CD8-positive, alpha-beta memory T cell (primary cell): ENCODE measurements at regions not wholly inside any gene's neighbourhood (a gene's known extent, or its start where the extent isn't known, plus 50 kb on each side); places are given as distances from the start of the nearest gene placed in this dataset.

ENCODE experiments used
- CTCF ChIA-PET: fragments of 350-600 bp; sonication (Branson Sonifier 250); formaldehyde crosslinking; loops from one replicate; lab custom pipeline; 2021; ENCODE audit warnings: antibody characterized with exemption; lab: Charles Lee
- POLR2A ChIA-PET: fragments of 350-600 bp; sonication (Branson Sonifier 250); formaldehyde crosslinking; loops from one replicate; lab custom pipeline; 2021; ENCODE audit warnings: antibody characterized with exemption; lab: Charles Lee
- DNase-seq, 5 donors: peaks; one replicate each; pipeline versions ENCODE4 v3.0.0 to v3.0.0-alpha.2; 2020 to 2022; ENCODE audit warnings: mixed read lengths in 1 of 5
- H3K27ac ChIP-seq: one replicate; pipeline ENCODE4 v1.7.0; 2013; ENCODE audit warnings: low read depth, mild to moderate bottlenecking, low read length, moderate library complexity
- H3K27me3 ChIP-seq: 2 replicates; pipeline ENCODE4 v1.7.0; 2013; ENCODE audit warnings: low read length, mild to moderate bottlenecking; ENCODE audit not compliant: insufficient read depth, poor library complexity, severe bottlenecking
- H3K36me3 ChIP-seq: 2 replicates; pipeline ENCODE4 v1.7.0; 2013; ENCODE audit warnings: mild to moderate bottlenecking, low read length, moderate library complexity; ENCODE audit not compliant: insufficient read depth
- H3K4me1 ChIP-seq: 2 replicates; pipeline ENCODE4 v1.7.0; 2013; ENCODE audit warnings: mild to moderate bottlenecking, low read length, moderate library complexity; ENCODE audit not compliant: insufficient read depth
- H3K4me3 ChIP-seq: 2 replicates; pipeline ENCODE4 v1.7.0; 2013; ENCODE audit warnings: mild to moderate bottlenecking, low read length
- H3K9me3 ChIP-seq: 2 replicates; pipeline ENCODE4 v1.7.0; 2013; ENCODE audit warnings: mild to moderate bottlenecking, low read length
- H3K27ac Mint-ChIP-seq, 8 donors: one replicate each; pipeline ENCODE4 v1.8.0; 2020 to 2021; ENCODE audit warnings: mixed read lengths in 8 of 8, mild to moderate bottlenecking in 6 of 8, inconsistent platforms in 3 of 8, moderate library complexity in 3 of 8
- H3K27me3 Mint-ChIP-seq, 2 donors: one replicate each; pipeline ENCODE4 v1.8.0; 2020 to 2021; ENCODE audit warnings: mixed read lengths in 2 of 2, mild to moderate bottlenecking in 1 of 2, moderate library complexity in 1 of 2
- H3K36me3 Mint-ChIP-seq, 3 donors: one replicate each; pipeline ENCODE4 v1.8.0; 2020 to 2021; ENCODE audit warnings: mixed read lengths in 3 of 3, inconsistent platforms in 1 of 3, mild to moderate bottlenecking in 1 of 3
- H3K4me1 Mint-ChIP-seq, 3 donors: one replicate each; pipeline ENCODE4 v1.8.0; 2020 to 2021; ENCODE audit warnings: mixed read lengths in 3 of 3, inconsistent platforms in 1 of 3, mild to moderate bottlenecking in 1 of 3
- H3K4me3 Mint-ChIP-seq, 7 donors: one replicate each; pipeline ENCODE4 v1.8.0; 2020 to 2021; ENCODE audit warnings: mixed read lengths in 7 of 7, mild to moderate bottlenecking in 6 of 7, moderate library complexity in 4 of 7, inconsistent platforms in 2 of 7
- H3K9me3 Mint-ChIP-seq, 5 donors: one replicate each; pipeline ENCODE4 v1.8.0; 2020 to 2022; ENCODE audit warnings: mixed read lengths in 5 of 5, mild to moderate bottlenecking in 3 of 5, moderate library complexity in 2 of 5, inconsistent platforms in 1 of 5

DNA sequence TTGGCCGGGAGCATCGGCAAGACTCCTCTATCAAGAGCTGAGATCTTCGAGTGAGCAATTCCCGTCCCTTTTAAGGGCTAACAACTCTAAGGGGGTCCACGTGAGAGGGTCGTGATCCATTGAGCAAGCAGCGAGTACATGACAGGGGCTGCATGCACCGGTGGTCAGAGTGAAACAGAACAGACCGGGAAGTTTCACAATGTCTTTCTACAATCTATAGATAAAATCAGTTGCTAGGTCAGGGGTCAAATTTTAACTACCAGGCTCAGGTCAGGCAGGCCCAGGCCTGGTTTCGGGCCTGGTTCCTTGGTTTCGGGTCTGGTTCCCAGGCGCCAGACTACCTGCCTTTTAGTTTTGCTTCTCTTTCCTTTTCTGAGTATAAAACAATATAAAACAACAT lies 160.1 kb downstream of the PTCHD1 start:
- POLR2A ChIA-PET = no interaction called here
- H3K36me3 Mint-ChIP-seq = no peaks in the 10 kb centered on the region
- no peaks in the 10 kb centered on the region for H3K36me3 ChIP-seq
- CTCF ChIA-PET = no interaction called here
- DNase-seq = no peak
- H3K27me3 Mint-ChIP-seq = no peaks in the 10 kb centered on the region
- H3K27ac Mint-ChIP-seq = peak overlapping the region in 1 of 8 donors; percentile 36
- peaks cover 5 to 9% (median 9%) of the 10 kb centered on the region in 3 donors for H3K4me1 Mint-ChIP-seq
- no peak overlapping the region for H3K4me3 Mint-ChIP-seq
- H3K4me1 ChIP-seq = no peaks in the 10 kb centered on the region
- no peak overlapping the region for H3K4me3 ChIP-seq
- H3K27me3 ChIP-seq = no peaks in the 10 kb centered on the region
- no peaks in the 10 kb centered on the region for H3K9me3 ChIP-seq
- peaks cover 0 to 4% (median 0%) of the 10 kb centered on the region in 5 donors for H3K9me3 Mint-ChIP-seq
- no peak overlapping the region for H3K27ac ChIP-seq

DNA sequence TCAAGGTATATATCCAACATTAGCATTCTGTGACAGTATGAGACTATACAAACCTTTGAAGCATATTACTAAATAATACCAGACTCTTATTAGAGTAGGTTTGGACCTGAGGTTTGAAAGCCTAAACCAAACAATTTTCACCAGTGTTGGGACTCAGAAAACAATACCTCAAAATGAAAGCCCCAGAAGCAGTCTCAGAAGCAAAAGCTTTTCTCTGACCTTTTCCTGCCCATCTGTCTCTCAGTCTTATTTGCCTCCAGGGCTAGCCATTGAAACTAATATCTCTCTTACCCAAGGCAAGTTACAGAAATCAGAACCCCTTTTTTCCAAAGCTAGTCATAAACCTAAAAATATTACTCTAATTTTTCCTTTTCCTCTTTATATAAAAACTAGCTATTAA lies 163.3 kb downstream of the PTCHD1 start:
- ChIA-PET CTCF (no interaction called here), POLR2A (no interaction called here)
- peak overlapping the region in 1 of 8 donors; percentile 3 for H3K27ac Mint-ChIP-seq
- peaks cover 5 to 9% (median 9%) of the 10 kb centered on the region in 3 donors for H3K4me1 Mint-ChIP-seq
- Histone ChIP-seq H3K36me3 (no peaks in the 10 kb centered on the region), H3K27ac (no peak overlapping the region), H3K4me1 (no peaks in the 10 kb centered on the region), H3K27me3 (no peaks in the 10 kb centered on the region), H3K4me3 (no peak overlapping the region), H3K9me3 (no peaks in the 10 kb centered on the region)
- no peak overlapping the region for H3K4me3 Mint-ChIP-seq
- peaks cover 0 to 4% of the 10 kb centered on the region in 2 donors for H3K27me3 Mint-ChIP-seq
- peaks cover 0 to 2% (median 0%) of the 10 kb centered on the region in 5 donors for H3K9me3 Mint-ChIP-seq
- no peaks in the 10 kb centered on the region for H3K36me3 Mint-ChIP-seq
- DNase-seq = no peak

- Mint-ChIP-seq H3K4me3 (no peak overlapping the region), H3K27me3 (peaks cover 0 to 4% of the 10 kb centered on the region in 2 donors), H3K27ac (no peak overlapping the region), H3K9me3 (peaks cover 0 to 2% (median 0%) of the 10 kb centered on the region in 5 donors), H3K4me1 (no peaks in the 10 kb centered on the region), H3K36me3 (no peaks in the 10 kb centered on the region)
- Histone ChIP-seq H3K36me3 (no peaks in the 10 kb centered on the region), H3K4me1 (no peaks in the 10 kb centered on the region), H3K27ac (no peak overlapping the region), H3K4me3 (no peak overlapping the region), H3K9me3 (no peaks in the 10 kb centered on the region), H3K27me3 (no peaks in the 10 kb centered on the region)
- ChIA-PET POLR2A (no interaction called here), CTCF (no interaction called here)
- DNase-seq = no peak
Observed at GRCh38 chrX:23501974-23502373, 165.3 kb upstream of the PRDX4 start.

- Histone ChIP-seq H3K9me3 (no peaks in the 10 kb centered on the region), H3K27me3 (no peaks in the 10 kb centered on the region), H3K36me3 (no peaks in the 10 kb centered on the region), H3K4me1 (no peaks in the 10 kb centered on the region), H3K27ac (no peak overlapping the region), H3K4me3 (no peak overlapping the region)
- Mint-ChIP-seq H3K27me3 (peaks cover 0 to 4% of the 10 kb centered on the region in 2 donors), H3K9me3 (peaks cover 3 to 6% (median 5%) of the 10 kb centered on the region in 5 donors), H3K4me1 (no peaks in the 10 kb centered on the region), H3K27ac (no peak overlapping the region), H3K36me3 (no peaks in the 10 kb centered on the region), H3K4me3 (no peak overlapping the region)
- POLR2A ChIA-PET = no interaction called here
- CTCF ChIA-PET = no interaction called here
- no peak for DNase-seq
Observed at GRCh38 chrX:23503835-23504539, 163.3 kb upstream of the PRDX4 start.

- CTCF ChIA-PET = no interaction called here
- POLR2A ChIA-PET = no interaction called here
- no peaks in the 10 kb centered on the region for H3K4me1 ChIP-seq
- no peaks in the 10 kb centered on the region for H3K27me3 ChIP-seq
- no peak overlapping the region for H3K4me3 ChIP-seq
- Mint-ChIP-seq H3K27ac (no peak overlapping the region), H3K4me3 (no peak overlapping the region), H3K4me1 (no peaks in the 10 kb centered on the region), H3K36me3 (no peaks in the 10 kb centered on the region), H3K9me3 (peaks cover 5 to 7% (median 5%) of the 10 kb centered on the region in 5 donors), H3K27me3 (peaks cover 0 to 4% of the 10 kb centered on the region in 2 donors)
- H3K27ac ChIP-seq = no peak overlapping the region
- no peaks in the 10 kb centered on the region for H3K9me3 ChIP-seq
- no peak for DNase-seq
- H3K36me3 ChIP-seq = no peaks in the 10 kb centered on the region
Observed at GRCh38 chrX:23504540-23504884, 162.8 kb upstream of the PRDX4 start.

DNA sequence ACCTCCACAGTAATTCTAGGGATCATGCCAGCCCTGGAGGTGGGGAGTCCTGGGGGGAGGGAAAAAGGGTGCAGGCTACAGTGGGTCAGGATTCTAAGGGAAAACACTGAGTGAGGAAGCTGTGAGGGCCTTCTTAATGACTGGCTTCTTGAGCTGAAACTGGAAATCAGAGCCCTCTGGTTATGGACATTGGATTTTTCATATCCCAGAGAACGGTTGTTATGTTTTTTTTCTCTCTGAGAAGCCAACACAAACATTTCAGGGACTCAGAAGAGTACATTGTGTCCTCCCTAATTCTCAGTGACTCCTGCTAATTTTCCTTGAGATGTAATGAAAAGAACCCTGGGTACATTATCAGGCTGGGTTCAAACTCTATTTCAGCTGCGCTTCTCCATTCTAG lies 162.4 kb upstream of the PRDX4 start:
- peaks cover 5 to 7% (median 5%) of the 10 kb centered on the region in 5 donors for H3K9me3 Mint-ChIP-seq
- CTCF ChIA-PET = no interaction called here
- Histone ChIP-seq H3K4me3 (no peak overlapping the region), H3K27me3 (no peaks in the 10 kb centered on the region), H3K4me1 (no peaks in the 10 kb centered on the region), H3K27ac (no peak overlapping the region), H3K9me3 (no peaks in the 10 kb centered on the region), H3K36me3 (no peaks in the 10 kb centered on the region)
- DNase-seq = no peak
- H3K36me3 Mint-ChIP-seq = no peaks in the 10 kb centered on the region
- no peaks in the 10 kb centered on the region for H3K4me1 Mint-ChIP-seq
- POLR2A ChIA-PET = no interaction called here
- peaks cover 0 to 4% of the 10 kb centered on the region in 2 donors for H3K27me3 Mint-ChIP-seq
- no peak overlapping the region for H3K4me3 Mint-ChIP-seq
- H3K27ac Mint-ChIP-seq = no peak overlapping the region

DNA sequence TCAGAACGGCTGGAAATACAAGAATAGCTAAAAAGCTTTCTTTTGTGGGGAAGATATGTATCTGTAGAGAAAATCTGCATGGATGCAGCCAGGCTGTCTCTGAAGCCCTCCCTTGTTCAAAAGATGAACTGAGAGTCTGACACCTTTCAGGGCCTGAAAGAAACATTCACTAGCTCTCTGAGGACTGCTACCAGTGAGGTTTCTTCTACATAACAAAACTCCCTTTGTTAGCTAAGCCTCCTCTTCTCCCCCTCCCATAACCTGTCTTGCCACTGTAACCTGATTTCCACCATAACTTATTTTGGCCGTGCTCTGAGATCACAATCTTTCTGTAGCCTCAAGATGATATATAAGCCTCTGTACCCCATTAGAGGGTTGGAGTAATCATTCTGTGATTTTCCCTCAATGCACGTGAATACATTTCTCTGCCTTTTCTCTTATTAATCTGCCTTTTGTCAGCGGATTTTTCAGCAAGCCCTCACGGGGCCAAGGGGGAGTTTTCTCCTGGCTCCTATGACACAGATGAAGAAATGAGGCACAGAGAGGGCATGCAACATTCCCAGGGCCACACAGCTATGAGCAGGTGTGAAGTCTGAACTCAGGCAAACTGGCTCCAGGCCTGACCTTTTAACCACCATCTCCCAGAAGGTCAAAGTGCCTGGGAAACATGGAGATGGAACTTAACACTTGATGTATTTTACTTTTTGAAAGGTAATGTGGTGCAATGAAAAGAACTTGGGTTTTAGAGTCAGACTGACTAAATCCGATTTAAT lies 161.6 kb upstream of the PRDX4 start:
- H3K27me3 ChIP-seq = no peaks in the 10 kb centered on the region
- no peak for DNase-seq
- POLR2A ChIA-PET = no interaction called here
- Mint-ChIP-seq H3K27ac (no peak overlapping the region), H3K36me3 (no peaks in the 10 kb centered on the region), H3K4me3 (no peak overlapping the region), H3K4me1 (no peaks in the 10 kb centered on the region), H3K9me3 (peaks cover 5 to 9% (median 5%) of the 10 kb centered on the region in 5 donors), H3K27me3 (peaks cover 0 to 4% of the 10 kb centered on the region in 2 donors)
- H3K4me1 ChIP-seq = no peaks in the 10 kb centered on the region
- no peak overlapping the region for H3K4me3 ChIP-seq
- H3K9me3 ChIP-seq = no peaks in the 10 kb centered on the region
- CTCF ChIA-PET = no interaction called here
- H3K27ac ChIP-seq = no peak overlapping the region
- no peaks in the 10 kb centered on the region for H3K36me3 ChIP-seq

GRCh38 chrX:23509256-23509655 lies 158.0 kb upstream of the PRDX4 start:
- H3K27me3 ChIP-seq = no peaks in the 10 kb centered on the region
- CTCF ChIA-PET = no interaction called here
- no peak for DNase-seq
- no peak overlapping the region for H3K27ac Mint-ChIP-seq
- H3K36me3 ChIP-seq = no peaks in the 10 kb centered on the region
- H3K36me3 Mint-ChIP-seq = no peaks in the 10 kb centered on the region
- H3K4me1 ChIP-seq = no peaks in the 10 kb centered on the region
- H3K4me3 ChIP-seq = no peak overlapping the region
- POLR2A ChIA-PET = no interaction called here
- H3K4me3 Mint-ChIP-seq = no peak overlapping the region
- no peaks in the 10 kb centered on the region for H3K4me1 Mint-ChIP-seq
- H3K27me3 Mint-ChIP-seq = no peaks in the 10 kb centered on the region
- H3K27ac ChIP-seq = no peak overlapping the region
- no peaks in the 10 kb centered on the region for H3K9me3 ChIP-seq
- peaks cover 3 to 9% (median 5%) of the 10 kb centered on the region in 5 donors for H3K9me3 Mint-ChIP-seq
